ENCODE measurements at regions not wholly inside any gene's neighbourhood (a gene's known extent, or its start where the extent isn't known, plus 50 kb on each side); places are given as distances from the start of the nearest gene placed in this dataset.
"Not testable (repeated sequence)": the region's sequence is repeated elsewhere in the genome, so short reads cannot be mapped to it uniquely, and the experiment has no call there.

DNA sequence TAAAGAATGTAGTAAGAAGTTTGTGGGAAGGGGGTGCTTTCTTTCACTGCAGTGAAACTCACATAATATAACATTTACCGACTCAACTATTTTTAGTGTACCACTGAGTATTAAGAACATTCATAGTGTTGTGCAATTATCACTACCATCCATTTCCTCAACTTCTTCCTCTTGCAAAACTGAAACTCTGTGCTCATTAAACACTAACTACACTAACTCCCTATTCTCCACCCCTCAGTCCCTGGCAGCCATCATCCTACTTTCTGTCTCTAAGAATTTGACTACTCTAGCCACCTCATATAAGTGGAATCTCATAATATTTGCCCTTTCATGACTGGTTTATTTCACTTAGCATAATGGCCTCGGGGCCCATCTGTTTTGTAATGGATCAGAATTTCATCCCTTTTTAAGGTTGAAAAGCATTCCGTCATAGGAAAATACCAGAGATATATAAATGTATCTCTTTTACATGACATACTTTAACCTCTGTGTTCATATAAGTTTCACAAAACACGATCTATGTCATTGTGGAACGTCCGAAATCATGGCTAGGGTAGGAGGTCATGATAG, 56.3 kb upstream of the DIRAS2 start:
- Mint-ChIP-seq H3K9me3 (ENCODE audit: low read depth, unreplicated experiment) (no peaks in the 10 kb centered on the region), H3K4me3 (ENCODE audit: low read depth, unreplicated experiment) (no peak overlapping the region), H3K27ac (ENCODE audit: unreplicated experiment) (no peak overlapping the region), H3K4me1 (ENCODE audit: low read depth, unreplicated experiment) (no peaks in the 10 kb centered on the region), H3K27me3 (ENCODE audit: unreplicated experiment) (peaks cover 42% of the 10 kb centered on the region), H3K36me3 (ENCODE audit: insufficient read depth, unreplicated experiment) (no peaks in the 10 kb centered on the region)
- TF ChIP-seq, protein P1, sequence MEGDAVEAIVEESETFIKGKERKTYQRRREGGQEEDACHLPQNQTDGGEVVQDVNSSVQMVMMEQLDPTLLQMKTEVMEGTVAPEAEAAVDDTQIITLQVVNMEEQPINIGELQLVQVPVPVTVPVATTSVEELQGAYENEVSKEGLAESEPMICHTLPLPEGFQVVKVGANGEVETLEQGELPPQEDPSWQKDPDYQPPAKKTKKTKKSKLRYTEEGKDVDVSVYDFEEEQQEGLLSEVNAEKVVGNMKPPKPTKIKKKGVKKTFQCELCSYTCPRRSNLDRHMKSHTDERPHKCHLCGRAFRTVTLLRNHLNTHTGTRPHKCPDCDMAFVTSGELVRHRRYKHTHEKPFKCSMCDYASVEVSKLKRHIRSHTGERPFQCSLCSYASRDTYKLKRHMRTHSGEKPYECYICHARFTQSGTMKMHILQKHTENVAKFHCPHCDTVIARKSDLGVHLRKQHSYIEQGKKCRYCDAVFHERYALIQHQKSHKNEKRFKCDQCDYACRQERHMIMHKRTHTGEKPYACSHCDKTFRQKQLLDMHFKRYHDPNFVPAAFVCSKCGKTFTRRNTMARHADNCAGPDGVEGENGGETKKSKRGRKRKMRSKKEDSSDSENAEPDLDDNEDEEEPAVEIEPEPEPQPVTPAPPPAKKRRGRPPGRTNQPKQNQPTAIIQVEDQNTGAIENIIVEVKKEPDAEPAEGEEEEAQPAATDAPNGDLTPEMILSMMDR (IDR thresholded peaks at IDR 0.05; ENCODE audit: unreplicated experiment) = no peak
- no peak for DNase-seq
- CTCF ChIA-PET = no interaction called here
- BruUV-seq (replicated peaks) = no TSS peak
- intact Hi-C loops (cut with micrococcal nuclease; ENCODE audit: unreplicated experiment) = no loop called here

DNA sequence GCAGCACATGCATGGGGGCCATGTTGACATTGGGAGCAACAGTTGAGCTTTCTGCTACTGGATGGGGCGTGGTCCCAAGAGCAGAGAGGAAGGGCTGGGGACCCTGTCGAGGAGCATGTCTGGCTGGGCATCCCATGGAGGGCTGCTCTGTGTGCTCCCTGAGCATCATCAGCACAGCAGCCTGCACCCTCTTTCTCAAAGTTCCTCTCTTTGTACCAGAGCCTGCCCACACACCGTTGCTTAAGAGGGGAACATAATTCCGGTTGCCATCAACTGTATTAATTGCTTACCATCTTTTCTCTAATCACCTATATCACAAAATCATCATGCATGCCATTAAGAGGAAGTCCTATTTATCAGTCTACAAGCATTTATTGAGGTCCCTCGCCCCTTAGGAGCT, 55.2 kb upstream of the DIRAS2 start:
- CTCF ChIA-PET = no interaction called here
- Mint-ChIP-seq H3K27ac (ENCODE audit: unreplicated experiment) (no peak overlapping the region), H3K4me1 (ENCODE audit: low read depth, unreplicated experiment) (no peaks in the 10 kb centered on the region), H3K36me3 (ENCODE audit: insufficient read depth, unreplicated experiment) (no peaks in the 10 kb centered on the region), H3K4me3 (ENCODE audit: low read depth, unreplicated experiment) (no peak overlapping the region), H3K9me3 (ENCODE audit: low read depth, unreplicated experiment) (no peaks in the 10 kb centered on the region), H3K27me3 (ENCODE audit: unreplicated experiment) (peaks cover 40% of the 10 kb centered on the region)
- intact Hi-C loops (cut with micrococcal nuclease; ENCODE audit: unreplicated experiment) = no loop called here
- no peak for DNase-seq
- BruUV-seq (replicated peaks) = no TSS peak
- TF ChIP-seq, protein P1 (IDR thresholded peaks at IDR 0.05; ENCODE audit: unreplicated experiment) = no peak

DNA sequence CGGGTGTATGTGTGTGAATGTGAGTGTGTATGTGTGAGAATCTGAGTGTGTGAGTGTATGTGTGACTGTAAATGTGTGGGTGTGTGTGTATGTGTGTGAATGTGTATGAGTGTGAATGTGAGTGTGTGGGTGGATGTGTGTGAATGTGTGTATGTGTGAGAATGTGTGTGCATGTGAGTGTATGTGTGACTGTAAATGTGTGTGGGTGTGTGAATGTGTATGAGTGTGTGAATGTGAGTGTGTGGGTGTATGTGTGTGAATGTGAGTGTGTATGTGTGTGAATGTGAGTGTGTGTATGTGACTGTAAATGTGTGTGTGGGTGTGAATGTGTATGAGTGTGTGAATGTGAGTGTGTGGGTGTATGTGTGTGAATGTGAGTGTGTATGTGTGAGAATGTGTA, 51.6 kb upstream of the DIRAS2 start:
- H3K9me3 Mint-ChIP-seq (ENCODE audit: low read depth, unreplicated experiment); DNase-seq; H3K27me3 Mint-ChIP-seq (ENCODE audit: unreplicated experiment); intact Hi-C loops (cut with micrococcal nuclease; ENCODE audit: unreplicated experiment); CTCF ChIA-PET; H3K4me1 Mint-ChIP-seq (ENCODE audit: low read depth, unreplicated experiment); BruUV-seq (replicated peaks); H3K4me3 Mint-ChIP-seq (ENCODE audit: low read depth, unreplicated experiment); H3K36me3 Mint-ChIP-seq (ENCODE audit: insufficient read depth, unreplicated experiment); H3K27ac Mint-ChIP-seq (ENCODE audit: unreplicated experiment): not testable (repeated sequence)
